ENCODE measurements at regions not wholly inside any gene's neighbourhood (a gene's known extent, or its start where the extent isn't known, plus 50 kb on each side); places are given as distances from the start of the nearest gene placed in this dataset.

DNA sequence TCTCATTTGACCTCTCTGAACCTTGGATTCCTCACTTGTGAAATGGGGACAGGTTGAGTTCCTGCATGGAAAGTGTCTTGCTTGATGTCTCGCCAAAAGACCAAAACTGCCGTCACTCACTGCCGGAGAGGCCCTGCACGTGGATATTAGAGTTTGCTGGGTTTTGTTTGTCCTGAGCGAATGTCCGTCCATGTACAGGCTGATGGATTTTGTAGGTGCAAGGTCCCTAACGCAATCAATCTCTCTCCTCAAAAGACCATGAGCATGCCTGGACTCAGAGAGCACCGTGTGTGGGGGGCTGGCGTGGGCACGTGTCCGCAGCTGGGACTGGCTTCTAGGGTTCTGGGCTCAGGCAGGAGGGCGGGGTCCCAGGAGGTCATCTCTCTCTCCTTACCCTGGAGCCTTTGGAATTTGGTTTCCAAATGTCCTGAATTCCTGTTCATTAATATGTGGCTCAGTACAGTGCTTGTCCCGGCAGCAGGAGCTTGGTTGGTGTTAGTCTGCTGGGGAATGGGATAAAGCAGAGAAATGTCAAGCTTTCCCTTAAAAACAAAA is 146.0 kb upstream of the IER5L start (continued):
- TF ChIP-seq, protein P1, sequence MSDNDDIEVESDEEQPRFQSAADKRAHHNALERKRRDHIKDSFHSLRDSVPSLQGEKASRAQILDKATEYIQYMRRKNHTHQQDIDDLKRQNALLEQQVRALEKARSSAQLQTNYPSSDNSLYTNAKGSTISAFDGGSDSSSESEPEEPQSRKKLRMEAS (IDR thresholded peaks at IDR 0.05): no peak

DNA sequence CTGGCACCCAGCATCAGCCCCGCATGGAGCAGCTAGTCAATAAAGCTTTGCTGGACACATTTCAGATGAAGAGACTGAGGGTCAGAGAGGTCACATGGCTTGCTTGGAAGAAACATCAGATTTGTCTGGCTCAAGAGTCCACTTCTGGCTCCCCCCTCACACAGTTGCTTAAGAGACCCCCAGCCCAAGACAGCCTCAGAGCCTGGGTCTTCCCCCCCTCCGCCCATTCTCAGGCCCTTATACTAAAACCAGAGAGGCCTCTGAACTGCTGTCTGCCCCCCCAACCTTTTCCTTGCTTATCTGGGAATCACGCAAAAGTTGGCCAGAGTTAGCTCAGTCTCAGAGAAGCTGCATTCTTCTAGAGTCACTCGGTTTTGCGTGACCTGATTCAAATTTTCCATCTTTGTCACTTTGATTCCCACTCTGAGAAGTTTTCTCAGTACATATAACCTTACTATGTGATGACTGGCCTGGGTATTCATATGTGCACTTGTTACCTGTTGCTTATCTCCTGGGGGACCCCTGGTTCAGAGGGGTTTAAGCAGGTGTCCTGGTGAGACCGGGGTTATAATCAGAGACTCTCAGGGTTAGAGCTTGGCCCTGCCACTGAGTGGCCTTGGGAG is 145.4 kb upstream of the IER5L start:
- ATAC-seq (no peak), DNase-seq (ENCODE audit: low read depth, low spot score) (no peak)
- TF ChIP-seq CBX3 (IDR thresholded peaks at IDR 0.05; ENCODE audit: low read depth) (no peak), JUND (IDR thresholded peaks at IDR 0.05) (no peak), SIN3A (IDR thresholded peaks at IDR 0.05; ENCODE audit: low read depth) (no peak), EZH2 (IDR thresholded peaks at IDR 0.05) (no peak), ZNF274 (IDR thresholded peaks at IDR 0.05; ENCODE audit: low read depth, low read length) (no peak), RAD21 (IDR thresholded peaks at IDR 0.05; ENCODE audit: low read depth) (no peak), ZFX (IDR thresholded peaks at IDR 0.05) (no peak)
- TF ChIP-seq, protein P2, sequence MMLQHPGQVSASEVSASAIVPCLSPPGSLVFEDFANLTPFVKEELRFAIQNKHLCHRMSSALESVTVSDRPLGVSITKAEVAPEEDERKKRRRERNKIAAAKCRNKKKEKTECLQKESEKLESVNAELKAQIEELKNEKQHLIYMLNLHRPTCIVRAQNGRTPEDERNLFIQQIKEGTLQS (IDR thresholded peaks at IDR 0.05): no peak
- TF ChIP-seq, protein P3, sequence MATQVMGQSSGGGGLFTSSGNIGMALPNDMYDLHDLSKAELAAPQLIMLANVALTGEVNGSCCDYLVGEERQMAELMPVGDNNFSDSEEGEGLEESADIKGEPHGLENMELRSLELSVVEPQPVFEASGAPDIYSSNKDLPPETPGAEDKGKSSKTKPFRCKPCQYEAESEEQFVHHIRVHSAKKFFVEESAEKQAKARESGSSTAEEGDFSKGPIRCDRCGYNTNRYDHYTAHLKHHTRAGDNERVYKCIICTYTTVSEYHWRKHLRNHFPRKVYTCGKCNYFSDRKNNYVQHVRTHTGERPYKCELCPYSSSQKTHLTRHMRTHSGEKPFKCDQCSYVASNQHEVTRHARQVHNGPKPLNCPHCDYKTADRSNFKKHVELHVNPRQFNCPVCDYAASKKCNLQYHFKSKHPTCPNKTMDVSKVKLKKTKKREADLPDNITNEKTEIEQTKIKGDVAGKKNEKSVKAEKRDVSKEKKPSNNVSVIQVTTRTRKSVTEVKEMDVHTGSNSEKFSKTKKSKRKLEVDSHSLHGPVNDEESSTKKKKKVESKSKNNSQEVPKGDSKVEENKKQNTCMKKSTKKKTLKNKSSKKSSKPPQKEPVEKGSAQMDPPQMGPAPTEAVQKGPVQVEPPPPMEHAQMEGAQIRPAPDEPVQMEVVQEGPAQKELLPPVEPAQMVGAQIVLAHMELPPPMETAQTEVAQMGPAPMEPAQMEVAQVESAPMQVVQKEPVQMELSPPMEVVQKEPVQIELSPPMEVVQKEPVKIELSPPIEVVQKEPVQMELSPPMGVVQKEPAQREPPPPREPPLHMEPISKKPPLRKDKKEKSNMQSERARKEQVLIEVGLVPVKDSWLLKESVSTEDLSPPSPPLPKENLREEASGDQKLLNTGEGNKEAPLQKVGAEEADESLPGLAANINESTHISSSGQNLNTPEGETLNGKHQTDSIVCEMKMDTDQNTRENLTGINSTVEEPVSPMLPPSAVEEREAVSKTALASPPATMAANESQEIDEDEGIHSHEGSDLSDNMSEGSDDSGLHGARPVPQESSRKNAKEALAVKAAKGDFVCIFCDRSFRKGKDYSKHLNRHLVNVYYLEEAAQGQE (IDR thresholded peaks at IDR 0.05; ENCODE audit: low read depth): no peak
- Histone ChIP-seq H3K9ac (ENCODE audit: low read length) (no peak overlapping the region), H3K27ac (ENCODE audit: low read depth, low read length) (no peak overlapping the region), H3K9me3 (ENCODE audit: control insufficient read depth in 1 of 2, insufficient read depth in 1 of 2, low read depth in 1 of 2, low read length in 2 of 2) (no peaks in the 10 kb centered on the region), H3K9me2 (ENCODE audit: insufficient read depth) (no peaks in the 10 kb centered on the region), H3K27me3 (ENCODE audit: insufficient read depth, low read length) (no peaks in the 10 kb centered on the region), H3K79me2 (ENCODE audit: insufficient read depth, low read length) (no peaks in the 10 kb centered on the region), H4K20me1 (ENCODE audit: insufficient read depth) (no peaks in the 10 kb centered on the region), H3K4me2 (ENCODE audit: low read length) (no peak overlapping the region), H2AFZ (ENCODE audit: low read depth, low read length, poor library complexity, severe bottlenecking) (no peak overlapping the region), H3K4me3 (replicated peaks in 1 of 2; ENCODE audit: low read depth in 1 of 2, low read length in 2 of 2) (no peak overlapping the region), H3K4me1 (ENCODE audit: control insufficient read depth in 1 of 2, insufficient read depth in 2 of 2, low read length in 2 of 2) (peaks cover 0 to 20% of the 10 kb centered on the region in 2 experiments; a peak in 2 of 4 replicates), H3K36me3 (ENCODE audit: control insufficient read depth in 1 of 2, insufficient read depth in 2 of 2, low read length in 2 of 2) (no peaks in the 10 kb centered on the region)
- ChIA-PET CTCF (no interaction called here), POLR2A (interaction anchor here (0.6 to 1.2 kb wide), 3 partner anchors 12 to 171 kb away, joined by 3 to 4 read pairs (median 3); no protein-coding TSS in a partner anchor), RAD21 (ENCODE audit: low non-redundant PET in 1 of 2, low total read pairs in 2 of 2, uncharacterized antibody in 2 of 2, unreplicated experiment in 2 of 2) (no interaction called here)
- BruUV-seq (replicated peaks): no TSS peak
- intact Hi-C loops (cut with micrococcal nuclease): no loop called here
